Erythroblast (primary cell): ENCODE measurements at regions not wholly inside any gene's neighbourhood (a gene's known extent, or its start where the extent isn't known, plus 50 kb on each side); places are given as distances from the start of the nearest gene placed in this dataset.

ENCODE experiments used
- GATA1 ChIP-seq: IDR thresholded peaks from 2 replicates; pipeline ENCODE4 v1.6.1; 2011; ENCODE audit warnings: low read depth, mild to moderate bottlenecking, control low read depth, low read length, moderate library complexity
- POLR2A ChIP-seq: IDR thresholded peaks from 2 replicates; pipeline ENCODE4 v1.6.1; 2011; ENCODE audit warnings: mild to moderate bottlenecking, low read length

DNA sequence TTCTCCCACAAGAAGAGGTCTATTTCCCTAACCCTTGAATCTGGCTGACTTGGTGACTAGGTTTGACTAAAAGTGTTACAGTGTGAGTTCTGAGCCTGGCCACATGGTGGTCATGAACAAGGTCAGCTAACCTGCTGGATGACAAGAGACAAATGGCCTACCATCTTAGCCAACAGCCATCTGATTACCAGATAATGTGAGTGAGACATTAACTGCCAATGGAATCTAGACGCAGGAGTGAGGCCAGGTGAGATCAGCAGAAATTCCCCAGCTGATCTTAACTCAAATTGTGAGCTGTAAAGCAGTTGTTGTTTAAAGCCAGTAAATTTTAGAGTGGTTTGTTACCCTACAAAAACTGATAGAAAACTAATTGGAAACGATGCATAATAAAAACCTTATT, 320.0 kb downstream of the BRINP2 start:
- no peak for TF ChIP-seq POLR2A
- no peak for TF ChIP-seq GATA1
